Neuron (in vitro differentiated cells): ENCODE measurements at regions not wholly inside any gene's neighbourhood (a gene's known extent, or its start where the extent isn't known, plus 50 kb on each side); places are given as distances from the start of the nearest gene placed in this dataset.

Experiments used
- H2AFZ ChIP-seq: one replicate; pipeline ENCODE4 v1.6.1; 2013; ENCODE audit warnings: low read depth, mild to moderate bottlenecking, inconsistent platforms, low read length, moderate library complexity
- H3K27me3 ChIP-seq: one replicate; pipeline ENCODE4 v1.6.1; 2013; ENCODE audit warnings: low read length; ENCODE audit not compliant: insufficient read depth
- H3K36me3 ChIP-seq: one replicate; pipeline ENCODE4 v1.6.1; 2013; ENCODE audit warnings: low read length; ENCODE audit not compliant: insufficient read depth
- H3K4me1 ChIP-seq: one replicate; pipeline ENCODE4 v1.6.1; 2013; ENCODE audit warnings: low read length; ENCODE audit not compliant: insufficient read depth
- H3K4me3 ChIP-seq: 2 replicates; pipeline ENCODE4 v1.5.1; 2013; ENCODE audit warnings: mild to moderate bottlenecking, low read length, moderate library complexity
- H3K9me3 ChIP-seq: one replicate; pipeline ENCODE4 v1.6.1; 2013; ENCODE audit warnings: low read length

GRCh38 chr7:22631730-22632129 lies 95.3 kb upstream of the IL6 start:
- no peaks in the 10 kb centered on the region for H3K9me3 ChIP-seq
- H3K36me3 ChIP-seq: no peaks in the 10 kb centered on the region
- no peaks in the 10 kb centered on the region for H3K4me1 ChIP-seq
- no peaks in the 10 kb centered on the region for H3K27me3 ChIP-seq
- H3K4me3 ChIP-seq: no peak overlapping the region
- H2AFZ ChIP-seq: no peak overlapping the region

- H3K36me3 ChIP-seq: no peaks in the 10 kb centered on the region
- H3K4me1 ChIP-seq: no peaks in the 10 kb centered on the region
- no peak overlapping the region for H2AFZ ChIP-seq
- H3K9me3 ChIP-seq: no peaks in the 10 kb centered on the region
- H3K27me3 ChIP-seq: no peaks in the 10 kb centered on the region
- H3K4me3 ChIP-seq: no peak overlapping the region
Measured at GRCh38 chr7:22630069-22630468, 96.9 kb upstream of the IL6 start.

- no peak overlapping the region for H2AFZ ChIP-seq
- H3K27me3 ChIP-seq: no peaks in the 10 kb centered on the region
- no peaks in the 10 kb centered on the region for H3K4me1 ChIP-seq
- no peaks in the 10 kb centered on the region for H3K9me3 ChIP-seq
- no peak overlapping the region for H3K4me3 ChIP-seq
- no peaks in the 10 kb centered on the region for H3K36me3 ChIP-seq
Measured at GRCh38 chr7:22629056-22629455, 97.9 kb upstream of the IL6 start.

GRCh38 chr7:22628112-22628511 lies 98.9 kb upstream of the IL6 start:
- H3K4me3 ChIP-seq: no peak overlapping the region
- no peaks in the 10 kb centered on the region for H3K36me3 ChIP-seq
- H3K4me1 ChIP-seq: no peaks in the 10 kb centered on the region
- no peaks in the 10 kb centered on the region for H3K27me3 ChIP-seq
- no peaks in the 10 kb centered on the region for H3K9me3 ChIP-seq
- no peak overlapping the region for H2AFZ ChIP-seq

- Histone ChIP-seq H3K4me1 (no peaks in the 10 kb centered on the region), H2AFZ (no peak overlapping the region), H3K9me3 (no peaks in the 10 kb centered on the region), H3K36me3 (no peaks in the 10 kb centered on the region), H3K4me3 (no peak overlapping the region), H3K27me3 (no peaks in the 10 kb centered on the region)
Measured at GRCh38 chr7:22627136-22627535, 99.9 kb upstream of the IL6 start.

- no peak overlapping the region for H3K4me3 ChIP-seq
- no peaks in the 10 kb centered on the region for H3K4me1 ChIP-seq
- no peaks in the 10 kb centered on the region for H3K36me3 ChIP-seq
- H3K9me3 ChIP-seq: no peaks in the 10 kb centered on the region
- no peak overlapping the region for H2AFZ ChIP-seq
- no peaks in the 10 kb centered on the region for H3K27me3 ChIP-seq
Measured at GRCh38 chr7:22625251-22625650, 101.7 kb upstream of the IL6 start.

GRCh38 chr7:22624781-22625180 lies 102.2 kb upstream of the IL6 start:
- no peaks in the 10 kb centered on the region for H3K4me1 ChIP-seq
- H3K36me3 ChIP-seq: no peaks in the 10 kb centered on the region
- H2AFZ ChIP-seq: no peak overlapping the region
- H3K4me3 ChIP-seq: no peak overlapping the region
- H3K27me3 ChIP-seq: no peaks in the 10 kb centered on the region
- no peaks in the 10 kb centered on the region for H3K9me3 ChIP-seq

- H2AFZ ChIP-seq: no peak overlapping the region
- H3K36me3 ChIP-seq: no peaks in the 10 kb centered on the region
- H3K4me1 ChIP-seq: no peaks in the 10 kb centered on the region
- H3K4me3 ChIP-seq: no peak overlapping the region
- H3K27me3 ChIP-seq: no peaks in the 10 kb centered on the region
- H3K9me3 ChIP-seq: peaks cover 2% of the 10 kb centered on the region
Measured at GRCh38 chr7:22622116-22622785, 104.7 kb upstream of the IL6 start.

- no peaks in the 10 kb centered on the region for H3K27me3 ChIP-seq
- no peak overlapping the region for H3K4me3 ChIP-seq
- H2AFZ ChIP-seq: no peak overlapping the region
- no peaks in the 10 kb centered on the region for H3K4me1 ChIP-seq
- H3K36me3 ChIP-seq: no peaks in the 10 kb centered on the region
- H3K9me3 ChIP-seq: peaks cover 2% of the 10 kb centered on the region
Measured at GRCh38 chr7:22618528-22618927, 108.5 kb upstream of the IL6 start.

GRCh38 chr7:22617166-22617565 lies 109.8 kb upstream of the IL6 start:
- Histone ChIP-seq H3K4me3 (no peak overlapping the region), H3K9me3 (peaks cover 2% of the 10 kb centered on the region)

GRCh38 chr7:22613496-22613895 lies 113.5 kb upstream of the IL6 start:
- Histone ChIP-seq H3K4me3 (no peak overlapping the region), H2AFZ (no peak overlapping the region), H3K36me3 (no peaks in the 10 kb centered on the region), H3K27me3 (no peaks in the 10 kb centered on the region), H3K4me1 (no peaks in the 10 kb centered on the region), H3K9me3 (peaks cover 2% of the 10 kb centered on the region)

More at GRCh38 chr7:22617166-22617565, 109.8 kb upstream of the IL6 start:
- Histone ChIP-seq H3K4me1 (no peaks in the 10 kb centered on the region), H2AFZ (no peak overlapping the region), H3K36me3 (no peaks in the 10 kb centered on the region), H3K27me3 (no peaks in the 10 kb centered on the region)

GRCh38 chr7:22612776-22613175 lies 112.8 kb upstream of the STEAP1B start:
- Histone ChIP-seq H3K4me1 (no peaks in the 10 kb centered on the region), H3K9me3 (peaks cover 2% of the 10 kb centered on the region), H3K27me3 (no peaks in the 10 kb centered on the region), H3K36me3 (no peaks in the 10 kb centered on the region), H3K4me3 (no peak overlapping the region), H2AFZ (no peak overlapping the region)

- no peaks in the 10 kb centered on the region for H3K27me3 ChIP-seq
- no peaks in the 10 kb centered on the region for H3K36me3 ChIP-seq
- H3K4me3 ChIP-seq: no peak overlapping the region
- no peaks in the 10 kb centered on the region for H3K4me1 ChIP-seq
- H2AFZ ChIP-seq: no peak overlapping the region
- no peaks in the 10 kb centered on the region for H3K9me3 ChIP-seq
Measured at GRCh38 chr7:22611758-22612079, 111.7 kb upstream of the STEAP1B start.
